T-helper 9 cell (primary cell): ENCODE measurements at regions not wholly inside any gene's neighbourhood (a gene's known extent, or its start where the extent isn't known, plus 50 kb on each side); places are given as distances from the start of the nearest gene placed in this dataset.

Experiments
- DNase-seq: peaks from one replicate; pipeline ENCODE4 v3.0.0-alpha.2; 2020

- no peak for DNase-seq
These were observed 474.6 kb upstream of the ATP2B1 start for GRCh38 chr12:90183201-90183600.

DNA sequence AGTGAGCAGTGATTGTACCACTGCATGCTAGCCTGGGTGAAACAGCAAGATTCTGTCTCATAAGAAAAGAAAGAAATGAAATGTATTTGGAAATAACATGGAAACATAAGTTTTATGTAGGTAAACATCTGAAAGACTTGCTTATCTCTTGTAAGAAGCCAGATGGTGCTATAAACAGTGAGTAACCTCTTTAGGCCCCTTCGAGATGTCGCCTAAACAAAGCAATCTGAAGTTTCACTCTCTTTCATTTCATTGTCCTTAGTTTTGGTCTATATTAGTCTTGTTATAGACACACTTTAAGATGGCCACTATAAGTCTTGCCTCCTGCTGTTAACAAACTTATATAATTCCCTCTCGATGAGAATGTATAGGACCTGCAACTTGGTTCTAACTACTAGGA is 472.6 kb upstream of the ATP2B1 start:
- no peak for DNase-seq

DNA sequence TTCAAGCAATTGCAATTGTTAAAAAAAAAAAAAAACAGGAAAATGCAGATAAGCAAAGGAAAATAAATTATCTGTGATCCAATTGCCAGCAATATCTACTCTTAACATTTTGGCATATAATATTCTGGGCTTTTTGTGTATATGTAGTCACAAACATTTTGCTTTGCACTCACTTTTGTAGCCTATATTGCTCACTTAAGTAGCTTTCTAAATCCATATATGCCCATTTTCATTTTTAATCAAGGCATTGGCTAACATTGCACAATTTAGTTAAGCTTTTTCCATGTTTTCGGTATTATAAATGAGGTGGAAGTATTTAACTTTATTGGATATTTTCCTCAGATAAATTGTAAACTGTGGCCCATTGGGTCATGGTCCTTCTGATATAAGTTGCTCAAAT is 466.3 kb upstream of the ATP2B1 start:
- no peak for DNase-seq

GRCh38 chr12:90174198-90174510 is 465.5 kb upstream of the ATP2B1 start:
- DNase-seq, result no peak

GRCh38 chr12:90173499-90174197 is 465.0 kb upstream of the ATP2B1 start:
- no peak for DNase-seq

DNA sequence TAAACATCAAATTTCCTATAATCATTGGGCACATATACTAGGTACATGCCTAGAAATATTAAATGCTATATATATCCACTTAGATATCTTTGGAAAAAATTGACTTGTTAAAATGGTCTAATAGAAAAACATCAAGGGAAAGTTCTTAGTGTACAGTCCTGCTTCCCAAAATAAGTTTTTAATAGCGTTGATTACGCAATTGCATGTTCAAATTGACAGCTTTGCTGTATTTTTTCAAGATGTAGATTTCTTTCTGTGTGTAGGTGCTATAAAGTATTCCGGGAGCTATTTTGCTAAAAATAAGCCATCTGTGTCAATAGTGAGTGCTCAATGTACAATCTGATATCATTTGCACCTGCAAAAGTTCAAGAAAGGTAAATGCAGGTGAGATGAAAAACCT is 463.9 kb upstream of the ATP2B1 start:
- DNase-seq, result no peak

DNA sequence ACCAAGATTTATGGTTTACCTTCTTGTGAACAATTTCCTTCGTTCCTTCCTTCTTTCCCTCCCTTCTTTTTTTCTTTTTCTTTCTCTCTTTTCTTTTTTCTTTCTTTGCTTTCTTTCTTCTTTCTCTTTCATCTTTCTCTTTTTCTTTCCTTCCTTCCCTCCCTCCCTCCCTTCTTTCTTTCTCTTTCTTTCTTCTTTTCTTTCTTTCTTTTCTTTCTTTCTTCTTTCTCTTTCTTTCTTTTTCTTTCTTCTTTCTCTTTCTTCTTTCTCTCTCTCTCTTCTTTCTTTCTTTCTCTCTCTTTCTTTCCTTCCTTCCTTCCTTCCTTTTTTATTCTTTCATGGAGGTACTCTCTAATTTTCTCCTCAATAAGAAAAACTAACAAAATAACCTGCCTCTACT is 462.1 kb upstream of the ATP2B1 start:
- DNase-seq, result no peak

DNA sequence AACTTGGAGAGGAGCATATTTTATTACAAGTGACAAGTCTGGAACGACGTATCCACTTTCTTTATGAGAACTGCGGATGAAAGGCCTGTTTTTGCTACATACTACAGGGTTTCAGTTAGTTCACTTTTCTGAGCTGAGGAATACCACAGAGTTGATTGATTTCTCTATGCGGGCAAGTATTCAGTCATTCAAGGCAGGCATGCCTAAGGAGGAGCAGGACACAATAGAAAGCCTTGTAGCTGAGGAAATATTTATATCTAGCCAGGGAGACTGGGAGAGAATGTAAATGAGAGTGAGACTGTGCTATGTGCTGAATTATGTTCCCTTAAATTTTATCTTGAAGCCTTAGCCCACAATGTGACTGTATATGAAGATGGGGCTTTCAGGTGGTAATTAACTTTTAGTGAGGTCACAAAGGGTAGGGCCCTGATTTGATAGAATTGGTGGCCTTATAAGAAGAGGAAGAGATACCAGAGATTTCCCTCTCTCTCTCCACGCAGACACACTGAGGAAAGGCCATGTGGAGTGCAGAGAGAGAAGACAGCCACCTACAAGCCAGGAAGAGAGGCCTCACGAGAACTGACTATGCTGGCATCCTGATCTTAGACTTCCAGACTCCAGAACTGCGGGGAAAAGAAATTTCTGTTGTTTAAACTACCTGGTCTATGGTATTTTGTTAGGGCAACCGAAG is 459.0 kb upstream of the ATP2B1 start:
- no peak for DNase-seq

DNA sequence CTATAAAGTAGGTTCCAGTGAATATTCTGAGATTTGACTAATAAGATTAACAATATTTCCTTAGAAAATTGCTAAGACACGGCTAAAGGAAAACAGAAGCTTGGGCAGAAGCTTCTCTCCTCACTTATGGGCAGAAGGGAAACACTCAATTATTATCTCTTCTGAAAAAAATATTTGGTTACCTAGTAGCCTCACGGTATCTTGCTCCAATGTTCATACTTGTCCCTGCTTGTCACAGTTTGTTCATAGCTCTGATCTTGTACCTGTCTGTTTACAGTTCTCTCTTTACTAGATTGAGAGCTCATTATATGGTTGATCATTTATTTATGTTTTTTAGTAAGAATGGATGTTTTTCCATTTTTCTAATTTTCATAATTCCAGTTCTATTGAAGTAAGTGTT is 458.0 kb upstream of the ATP2B1 start:
- no peak for DNase-seq

DNA sequence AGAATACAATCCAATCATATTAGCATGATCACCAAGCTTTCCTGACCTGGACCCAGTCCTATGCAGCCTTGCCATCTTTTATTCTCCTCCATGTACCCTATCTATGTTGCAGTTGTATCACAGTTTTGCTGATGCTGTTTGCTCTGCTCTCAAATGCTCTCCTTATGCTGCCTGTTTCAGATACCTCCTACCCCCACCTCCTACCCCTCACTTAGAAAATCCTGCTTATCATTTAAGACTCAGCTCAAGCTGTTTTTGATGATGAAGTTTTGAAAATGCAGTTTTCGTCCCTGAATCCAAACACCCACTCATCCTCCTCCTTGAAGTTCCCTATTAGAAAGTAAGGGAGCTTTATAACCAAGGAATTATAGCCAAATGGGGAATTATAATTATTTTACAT is 457.4 kb upstream of the ATP2B1 start:
- no peak for DNase-seq

- DNase-seq, result no peak
These were observed 455.3 kb upstream of the ATP2B1 start for GRCh38 chr12:90163975-90164374.

DNA sequence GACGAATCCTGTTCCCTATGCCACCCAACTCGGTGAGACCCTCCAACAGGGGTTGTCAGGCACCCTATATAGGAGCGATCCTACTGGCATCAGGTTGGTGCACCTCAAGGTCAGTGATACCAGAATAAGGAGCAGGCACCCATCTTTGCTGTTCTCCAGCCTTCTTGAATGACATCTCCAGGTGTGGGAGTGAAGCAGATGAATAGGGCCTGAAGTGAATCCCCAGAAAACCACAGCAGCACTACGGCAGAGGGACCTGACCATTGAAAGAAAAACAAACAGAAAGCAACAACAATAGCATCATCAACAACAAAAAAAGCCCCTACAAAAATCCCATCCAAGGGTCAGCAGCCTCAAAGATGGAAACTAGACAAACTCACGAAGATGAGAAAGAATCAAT is 445.2 kb upstream of the ATP2B1 start:
- no peak for DNase-seq

DNA sequence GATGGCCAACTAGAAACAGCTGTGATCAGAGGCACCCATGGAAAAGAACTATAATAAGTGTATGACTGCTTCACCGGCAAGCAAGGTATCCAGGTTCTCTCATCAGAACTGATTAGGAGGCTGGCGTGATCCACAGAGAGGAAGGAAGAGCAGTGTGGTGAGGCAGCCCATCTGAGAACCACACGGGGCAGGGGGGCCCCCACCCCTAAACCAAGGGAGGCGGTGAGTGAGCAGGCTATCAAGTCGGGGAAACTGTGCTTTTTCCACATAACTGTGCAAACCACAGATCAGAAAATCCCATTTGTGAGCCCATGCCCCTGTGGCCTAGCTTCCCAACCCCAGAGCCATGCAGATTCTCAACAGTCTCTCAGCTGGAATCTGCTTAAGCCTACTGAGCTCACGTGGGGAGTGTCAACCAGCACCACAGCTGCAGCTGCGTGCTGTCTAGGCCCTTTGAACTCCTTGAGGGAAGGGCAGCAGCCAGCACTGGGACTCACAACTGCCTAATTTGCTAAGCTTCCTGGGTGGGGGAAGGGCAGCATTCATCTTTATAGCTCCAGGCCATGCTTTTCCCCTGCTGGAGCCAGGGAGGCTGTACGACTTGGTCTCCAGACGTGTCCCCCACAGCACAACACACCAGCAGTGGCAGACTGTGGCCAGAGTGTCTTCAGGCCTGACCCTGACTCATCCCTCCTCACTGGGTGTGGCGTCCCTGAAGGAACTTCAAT is 444.4 kb upstream of the ATP2B1 start:
- DNase-seq, result no peak

GRCh38 chr12:90151491-90152015 is 442.9 kb upstream of the ATP2B1 start:
- DNase-seq, result no peak

GRCh38 chr12:90149453-90149852 is 440.8 kb upstream of the ATP2B1 start:
- no peak for DNase-seq

- DNase-seq, result no peak
These were observed 420.9 kb upstream of the ATP2B1 start for GRCh38 chr12:90129366-90130030.

DNA sequence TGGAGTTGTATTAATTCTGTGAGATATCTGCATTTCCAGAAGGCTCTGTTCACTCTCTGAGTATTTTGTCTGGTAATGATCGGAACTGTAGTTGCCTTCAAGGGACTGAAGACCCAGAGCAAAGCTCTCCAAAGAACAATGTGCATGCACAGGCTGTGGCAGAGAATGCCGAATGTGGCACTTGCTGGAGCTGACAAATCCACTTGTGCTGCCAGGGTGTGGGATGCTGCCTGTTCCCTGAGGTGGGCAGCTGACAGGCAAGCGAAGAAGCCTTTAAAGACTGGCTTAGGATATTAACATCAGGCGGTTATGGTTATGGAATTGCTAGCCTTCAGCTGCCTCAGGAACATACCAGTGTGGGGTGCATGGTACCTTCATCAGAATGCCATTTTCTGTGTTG is 419.9 kb upstream of the ATP2B1 start:
- DNase-seq, result no peak

DNA sequence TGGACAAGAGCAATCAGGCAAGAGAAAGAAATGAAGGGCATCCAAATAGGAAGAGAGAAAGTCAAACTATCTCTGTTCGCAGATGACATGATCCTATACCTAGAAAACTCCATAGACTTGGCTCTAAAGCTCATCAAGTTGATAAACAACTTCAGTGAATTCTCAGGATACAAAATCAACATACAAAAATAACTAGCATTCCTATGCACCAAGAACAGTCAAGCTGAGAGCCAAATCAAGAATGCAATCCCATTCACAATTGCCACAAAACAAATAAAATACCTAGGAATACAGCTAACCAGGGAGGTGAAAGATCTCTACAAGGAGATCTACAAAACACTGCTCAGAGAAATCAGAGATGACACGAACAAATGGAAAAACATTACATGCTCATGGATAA is 417.5 kb upstream of the ATP2B1 start:
- no peak for DNase-seq

DNA sequence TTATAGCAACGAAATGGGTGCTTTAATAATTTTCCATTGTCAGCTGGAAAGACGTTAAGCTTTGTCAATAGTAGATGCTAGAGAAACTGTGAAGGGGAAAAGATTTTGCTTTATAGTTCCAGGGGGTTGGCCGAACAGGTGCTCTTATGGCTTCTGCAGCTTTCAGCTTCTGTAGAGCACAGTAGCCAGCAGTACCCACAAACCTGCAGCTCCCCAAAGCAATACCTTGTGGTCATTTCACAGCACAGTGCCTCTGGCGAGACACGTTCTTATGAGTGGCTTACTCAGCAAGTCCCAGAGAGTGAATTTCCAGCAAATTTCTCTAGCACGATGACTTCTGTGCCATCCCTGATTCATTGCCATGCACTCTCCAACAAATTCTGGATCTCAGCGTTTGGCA is 416.3 kb upstream of the ATP2B1 start:
- no peak for DNase-seq

GRCh38 chr12:90124289-90124688 is 415.7 kb upstream of the ATP2B1 start:
- DNase-seq, result no peak

- no peak for DNase-seq
These were observed 414.0 kb upstream of the ATP2B1 start for GRCh38 chr12:90122681-90123080.

DNA sequence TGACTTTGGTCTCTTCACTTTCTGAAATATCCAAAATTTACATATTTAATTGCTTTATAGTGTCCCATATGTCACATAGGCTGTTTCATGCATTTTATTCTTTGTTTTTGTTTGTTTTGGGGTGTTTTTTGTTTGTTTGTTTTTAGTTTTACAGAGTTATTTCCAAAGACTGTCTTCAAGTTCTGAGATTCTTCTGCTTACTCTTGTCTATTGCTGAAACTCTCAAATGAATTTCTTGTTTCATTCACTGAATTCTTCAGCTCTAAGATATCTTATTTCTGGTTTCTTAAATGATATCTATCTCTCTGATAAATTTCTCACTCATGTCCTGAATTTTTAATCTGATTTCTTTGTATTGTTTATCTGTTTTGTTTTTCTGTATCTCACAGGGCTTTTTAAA is 412.0 kb upstream of the ATP2B1 start:
- no peak for DNase-seq

DNA sequence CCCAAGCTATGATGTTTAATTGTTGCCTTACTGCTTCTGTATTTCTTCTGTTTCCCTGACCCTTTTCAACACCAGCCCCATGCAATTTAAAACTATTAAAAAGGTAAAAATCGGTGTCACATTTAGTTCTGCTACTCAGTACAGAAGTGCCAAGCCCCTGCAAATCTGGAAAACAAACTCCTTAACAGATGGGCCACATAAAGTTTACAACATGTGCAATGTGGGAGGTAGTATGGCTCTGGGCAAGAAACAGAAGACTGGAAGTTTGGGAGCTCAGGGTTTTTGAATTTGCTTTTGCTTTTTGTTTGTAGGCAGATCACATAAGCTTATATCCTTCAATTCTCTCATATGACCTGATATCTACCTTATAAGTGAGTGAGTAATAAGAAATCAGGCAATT is 404.0 kb upstream of the ATP2B1 start:
- no peak for DNase-seq
